D341Med (cell line): ENCODE measurements at regions not wholly inside any gene's neighbourhood (a gene's known extent, or its start where the extent isn't known, plus 50 kb on each side); places are given as distances from the start of the nearest gene placed in this dataset.
"Not testable (repeated sequence)": the region's sequence is repeated elsewhere in the genome, so short reads cannot be mapped to it uniquely, and the experiment has no call there.

ENCODE experiments used
- DNase-seq: peaks from one replicate; pipeline ENCODE4 v3.0.0; 2012; ENCODE audit warnings: low spot score

GRCh38 chr15:91414124-91414523 lies 314.1 kb downstream of the SV2B start:
- no peak for DNase-seq

- not testable (repeated sequence) for DNase-seq
Observed at GRCh38 chr15:91415258-91415657, 315.2 kb downstream of the SV2B start.

GRCh38 chr15:91420689-91421088 lies 320.6 kb downstream of the SV2B start:
- DNase-seq = no peak

- DNase-seq = no peak
Observed at GRCh38 chr15:91422797-91423196, 322.7 kb downstream of the SV2B start.

GRCh38 chr15:91424001-91424400 lies 323.9 kb downstream of the SV2B start:
- DNase-seq = no peak

GRCh38 chr15:91426412-91426811 lies 326.4 kb downstream of the SV2B start:
- DNase-seq = no peak

GRCh38 chr15:91429973-91430372 lies 329.9 kb downstream of the SV2B start:
- DNase-seq = no peak

- no peak for DNase-seq
Observed at GRCh38 chr15:91431041-91431715, 331.1 kb downstream of the SV2B start.

- DNase-seq = no peak
Observed at GRCh38 chr15:91435113-91435512, 335.1 kb downstream of the SV2B start.

- DNase-seq = no peak
Observed at GRCh38 chr15:91444656-91445055, 344.6 kb downstream of the SV2B start.

GRCh38 chr15:91445695-91446228 lies 345.7 kb downstream of the SV2B start:
- DNase-seq = no peak

GRCh38 chr15:91447991-91448644 lies 348.1 kb downstream of the SV2B start:
- no peak for DNase-seq

- DNase-seq = not testable (repeated sequence)
Observed at GRCh38 chr15:91453376-91453775, 353.3 kb downstream of the SV2B start.

GRCh38 chr15:91456251-91456718 lies 356.2 kb downstream of the SV2B start:
- DNase-seq = no peak

GRCh38 chr15:91456921-91457320 lies 356.9 kb downstream of the SV2B start:
- no peak for DNase-seq

- DNase-seq = no peak
Observed at GRCh38 chr15:91461377-91461776, 361.3 kb downstream of the SV2B start.

- no peak for DNase-seq
Observed at GRCh38 chr15:91465086-91465485, 365.0 kb downstream of the SV2B start.

GRCh38 chr15:91465696-91466095 lies 365.6 kb downstream of the SV2B start:
- DNase-seq = no peak

GRCh38 chr15:91468871-91469580 lies 369.0 kb downstream of the SV2B start:
- DNase-seq = peak; percentile 54

GRCh38 chr15:91469632-91470567 lies 369.8 kb downstream of the SV2B start:
- no peak for DNase-seq

- no peak for DNase-seq
Observed at GRCh38 chr15:91471468-91471867, 371.4 kb downstream of the SV2B start.

- DNase-seq = no peak
Observed at GRCh38 chr15:91472316-91472756, 372.3 kb downstream of the SV2B start.
